ENCODE measurements at regions not wholly inside any gene's neighbourhood (a gene's known extent, or its start where the extent isn't known, plus 50 kb on each side); places are given as distances from the start of the nearest gene placed in this dataset.

- H3K4me3 ChIP-seq (ENCODE audit: low read depth, low read length), result no peak overlapping the region
- no peak for DNase-seq (ENCODE audit: low read depth)
- TF ChIP-seq, protein P1, sequence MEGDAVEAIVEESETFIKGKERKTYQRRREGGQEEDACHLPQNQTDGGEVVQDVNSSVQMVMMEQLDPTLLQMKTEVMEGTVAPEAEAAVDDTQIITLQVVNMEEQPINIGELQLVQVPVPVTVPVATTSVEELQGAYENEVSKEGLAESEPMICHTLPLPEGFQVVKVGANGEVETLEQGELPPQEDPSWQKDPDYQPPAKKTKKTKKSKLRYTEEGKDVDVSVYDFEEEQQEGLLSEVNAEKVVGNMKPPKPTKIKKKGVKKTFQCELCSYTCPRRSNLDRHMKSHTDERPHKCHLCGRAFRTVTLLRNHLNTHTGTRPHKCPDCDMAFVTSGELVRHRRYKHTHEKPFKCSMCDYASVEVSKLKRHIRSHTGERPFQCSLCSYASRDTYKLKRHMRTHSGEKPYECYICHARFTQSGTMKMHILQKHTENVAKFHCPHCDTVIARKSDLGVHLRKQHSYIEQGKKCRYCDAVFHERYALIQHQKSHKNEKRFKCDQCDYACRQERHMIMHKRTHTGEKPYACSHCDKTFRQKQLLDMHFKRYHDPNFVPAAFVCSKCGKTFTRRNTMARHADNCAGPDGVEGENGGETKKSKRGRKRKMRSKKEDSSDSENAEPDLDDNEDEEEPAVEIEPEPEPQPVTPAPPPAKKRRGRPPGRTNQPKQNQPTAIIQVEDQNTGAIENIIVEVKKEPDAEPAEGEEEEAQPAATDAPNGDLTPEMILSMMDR (IDR thresholded peaks at IDR 0.05; ENCODE audit: low read depth, low read length), result no peak
- TF ChIP-seq MYC (IDR thresholded peaks at IDR 0.05; ENCODE audit: low read depth, low read length) (no peak), MAX (IDR thresholded peaks at IDR 0.05; ENCODE audit: low read depth, low read length) (no peak)
Observed at GRCh38 chr2:241987726-241988125, 118.2 kb downstream of the RTP5 start.

DNA sequence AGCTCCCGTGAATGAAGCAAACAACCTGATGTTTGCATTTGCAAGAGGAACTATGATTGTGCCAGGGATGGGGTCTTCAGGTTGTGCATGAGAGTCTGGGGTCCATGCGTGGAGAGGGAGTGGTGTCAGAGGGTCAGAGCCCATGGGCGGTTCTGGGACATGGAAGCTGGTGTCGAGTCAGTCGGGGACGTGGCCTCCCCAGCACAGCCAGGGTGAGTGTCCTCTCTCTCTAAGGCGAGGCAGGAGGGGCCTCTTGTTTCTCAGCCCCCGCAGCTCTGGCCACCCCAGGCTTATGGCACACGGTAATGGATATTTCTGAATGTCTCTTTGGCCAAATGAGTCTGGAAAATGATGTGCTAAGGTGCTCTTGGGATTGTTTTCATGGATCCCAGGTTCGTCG is 118.6 kb downstream of the RTP5 start:
- TF ChIP-seq MYC (IDR thresholded peaks at IDR 0.05; ENCODE audit: low read depth, low read length) (no peak), POLR2A (IDR thresholded peaks at IDR 0.05; ENCODE audit: extremely low read depth, insufficient read length) (no peak), MAX (IDR thresholded peaks at IDR 0.05; ENCODE audit: low read depth, low read length) (no peak)
- TF ChIP-seq, protein P1 (IDR thresholded peaks at IDR 0.05; ENCODE audit: low read depth, low read length), result no peak
- no peak overlapping the region for H3K4me3 ChIP-seq (ENCODE audit: low read depth, low read length)
- no peak for DNase-seq (ENCODE audit: low read depth)

DNA sequence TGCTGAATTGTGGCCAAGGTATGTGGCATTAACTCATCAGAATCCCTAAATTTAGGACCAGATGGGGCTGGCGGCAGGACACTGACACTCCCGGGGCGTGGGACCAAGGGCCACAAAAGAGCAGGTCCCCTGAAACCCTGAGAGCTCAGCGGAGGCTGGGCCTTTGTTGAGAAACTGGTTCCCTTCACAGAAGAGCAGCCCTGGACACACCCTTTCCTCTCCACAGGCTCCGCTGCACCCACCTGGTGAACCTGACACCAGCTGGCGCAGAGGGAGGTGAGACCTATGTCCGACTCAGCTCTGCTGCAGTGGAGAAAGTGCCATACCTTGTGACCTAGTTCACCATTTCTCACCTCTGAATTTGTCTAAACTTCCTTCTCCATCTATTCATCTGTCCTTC is 119.5 kb downstream of the RTP5 start:
- TF ChIP-seq, protein P1 (IDR thresholded peaks at IDR 0.05; ENCODE audit: low read depth, low read length), result no peak
- no peak for TF ChIP-seq POLR2A (IDR thresholded peaks at IDR 0.05; ENCODE audit: extremely low read depth, insufficient read length)
- no peak for TF ChIP-seq MYC (IDR thresholded peaks at IDR 0.05; ENCODE audit: low read depth, low read length)
- no peak for TF ChIP-seq MAX (IDR thresholded peaks at IDR 0.05; ENCODE audit: low read depth, low read length)
- no peak overlapping the region for H3K4me3 ChIP-seq (ENCODE audit: low read depth, low read length)
- no peak for DNase-seq (ENCODE audit: low read depth)

- DNase-seq (ENCODE audit: low read depth), result no peak
- no peak overlapping the region for H3K4me3 ChIP-seq (ENCODE audit: low read depth, low read length)
- TF ChIP-seq MAX (IDR thresholded peaks at IDR 0.05; ENCODE audit: low read depth, low read length), result no peak
- TF ChIP-seq POLR2A (IDR thresholded peaks at IDR 0.05; ENCODE audit: extremely low read depth, insufficient read length), result no peak
- TF ChIP-seq, protein P1 (IDR thresholded peaks at IDR 0.05; ENCODE audit: low read depth, low read length), result no peak
- no peak for TF ChIP-seq MYC (IDR thresholded peaks at IDR 0.05; ENCODE audit: low read depth, low read length)
Observed at GRCh38 chr2:241990466-241990865, 120.9 kb downstream of the RTP5 start.

DNA sequence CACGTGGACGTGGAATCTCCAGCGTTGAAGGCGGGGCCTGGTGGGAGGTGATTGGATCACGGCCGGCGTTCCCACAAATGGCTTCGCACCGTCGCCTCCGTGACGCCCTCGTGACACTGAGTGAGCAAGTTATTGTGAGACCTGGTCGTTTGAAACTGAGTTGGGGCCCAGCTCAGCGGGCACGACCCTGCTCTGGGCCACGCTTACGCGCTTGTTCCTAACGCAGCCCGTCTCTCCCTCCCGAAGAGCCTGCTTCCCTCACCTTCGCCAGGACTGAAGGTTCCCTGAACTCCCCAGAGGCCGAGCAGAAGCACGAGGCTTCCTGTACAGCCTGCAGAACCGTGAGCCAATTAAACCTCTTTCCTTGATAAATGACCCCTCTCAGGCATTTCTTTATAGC is 121.8 kb downstream of the RTP5 start:
- no peak overlapping the region for H3K4me3 ChIP-seq (ENCODE audit: low read depth, low read length)
- DNase-seq (ENCODE audit: low read depth), result no peak
- TF ChIP-seq MAX (IDR thresholded peaks at IDR 0.05; ENCODE audit: low read depth, low read length) (no peak), MYC (IDR thresholded peaks at IDR 0.05; ENCODE audit: low read depth, low read length) (no peak), POLR2A (IDR thresholded peaks at IDR 0.05; ENCODE audit: extremely low read depth, insufficient read length) (no peak)
- TF ChIP-seq, protein P1 (IDR thresholded peaks at IDR 0.05; ENCODE audit: low read depth, low read length), result no peak

DNA sequence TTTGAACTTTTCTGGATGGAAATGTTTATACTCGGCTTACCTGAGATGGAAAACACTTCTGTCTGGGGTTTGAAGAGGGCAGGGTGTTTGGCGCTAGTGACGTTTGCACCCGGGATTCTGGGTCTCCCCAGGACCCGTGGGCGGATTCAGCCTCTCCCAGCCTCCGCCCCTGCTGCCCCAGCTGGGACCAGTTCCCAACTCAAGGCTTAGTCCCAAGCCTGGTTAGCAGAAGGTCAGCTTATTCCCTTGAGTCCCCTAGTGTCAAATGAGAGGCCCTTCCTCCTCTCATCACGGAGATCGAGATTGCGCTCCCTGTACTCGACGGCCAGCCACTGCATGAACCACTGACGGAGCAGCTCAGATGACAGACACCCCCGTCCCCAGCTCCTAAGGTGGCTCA is 123.2 kb downstream of the RTP5 start:
- DNase-seq (ENCODE audit: low read depth), result no peak
- TF ChIP-seq, protein P1 (IDR thresholded peaks at IDR 0.05; ENCODE audit: low read depth, low read length), result no peak
- no peak for TF ChIP-seq POLR2A (IDR thresholded peaks at IDR 0.05; ENCODE audit: extremely low read depth, insufficient read length)
- TF ChIP-seq MYC (IDR thresholded peaks at IDR 0.05; ENCODE audit: low read depth, low read length), result no peak
- no peak for TF ChIP-seq MAX (IDR thresholded peaks at IDR 0.05; ENCODE audit: low read depth, low read length)
- no peak overlapping the region for H3K4me3 ChIP-seq (ENCODE audit: low read depth, low read length)
